ENCODE measurements at regions not wholly inside any gene's neighbourhood (a gene's known extent, or its start where the extent isn't known, plus 50 kb on each side); places are given as distances from the start of the nearest gene placed in this dataset.

DNA sequence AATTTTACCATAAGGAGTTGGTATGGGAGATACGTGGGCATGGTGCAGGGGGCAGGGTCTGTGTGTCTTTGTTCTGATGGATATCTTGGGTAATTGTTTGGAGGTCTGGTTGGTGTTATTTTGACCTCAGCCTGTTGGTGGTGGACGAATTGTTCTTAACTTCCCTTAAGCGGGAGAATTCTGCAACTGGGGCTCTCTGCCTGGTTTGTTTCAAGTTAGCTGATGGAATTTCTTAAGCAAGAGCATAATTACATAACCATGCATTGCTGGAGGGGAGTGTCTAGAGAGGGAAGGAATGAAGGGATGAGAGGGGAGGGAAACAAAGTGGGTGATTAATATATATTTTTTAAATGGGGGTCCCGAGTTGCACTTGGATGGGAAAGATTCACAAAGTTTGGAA lies 908.5 kb upstream of the RAG2 start:
- TF ChIP-seq, protein P1, sequence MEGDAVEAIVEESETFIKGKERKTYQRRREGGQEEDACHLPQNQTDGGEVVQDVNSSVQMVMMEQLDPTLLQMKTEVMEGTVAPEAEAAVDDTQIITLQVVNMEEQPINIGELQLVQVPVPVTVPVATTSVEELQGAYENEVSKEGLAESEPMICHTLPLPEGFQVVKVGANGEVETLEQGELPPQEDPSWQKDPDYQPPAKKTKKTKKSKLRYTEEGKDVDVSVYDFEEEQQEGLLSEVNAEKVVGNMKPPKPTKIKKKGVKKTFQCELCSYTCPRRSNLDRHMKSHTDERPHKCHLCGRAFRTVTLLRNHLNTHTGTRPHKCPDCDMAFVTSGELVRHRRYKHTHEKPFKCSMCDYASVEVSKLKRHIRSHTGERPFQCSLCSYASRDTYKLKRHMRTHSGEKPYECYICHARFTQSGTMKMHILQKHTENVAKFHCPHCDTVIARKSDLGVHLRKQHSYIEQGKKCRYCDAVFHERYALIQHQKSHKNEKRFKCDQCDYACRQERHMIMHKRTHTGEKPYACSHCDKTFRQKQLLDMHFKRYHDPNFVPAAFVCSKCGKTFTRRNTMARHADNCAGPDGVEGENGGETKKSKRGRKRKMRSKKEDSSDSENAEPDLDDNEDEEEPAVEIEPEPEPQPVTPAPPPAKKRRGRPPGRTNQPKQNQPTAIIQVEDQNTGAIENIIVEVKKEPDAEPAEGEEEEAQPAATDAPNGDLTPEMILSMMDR (IDR thresholded peaks at IDR 0.05) = no peak
- no peak for TF ChIP-seq EP300 (IDR thresholded peaks at IDR 0.05)

Measured in ovary (tissue), 3 donors.